ENCODE measurements at regions not wholly inside any gene's neighbourhood (a gene's known extent, or its start where the extent isn't known, plus 50 kb on each side); places are given as distances from the start of the nearest gene placed in this dataset.

GRCh38 chr2:138997346-138997745, 217.2 kb upstream of the NXPH2 start:
- no peak for DNase-seq

DNA sequence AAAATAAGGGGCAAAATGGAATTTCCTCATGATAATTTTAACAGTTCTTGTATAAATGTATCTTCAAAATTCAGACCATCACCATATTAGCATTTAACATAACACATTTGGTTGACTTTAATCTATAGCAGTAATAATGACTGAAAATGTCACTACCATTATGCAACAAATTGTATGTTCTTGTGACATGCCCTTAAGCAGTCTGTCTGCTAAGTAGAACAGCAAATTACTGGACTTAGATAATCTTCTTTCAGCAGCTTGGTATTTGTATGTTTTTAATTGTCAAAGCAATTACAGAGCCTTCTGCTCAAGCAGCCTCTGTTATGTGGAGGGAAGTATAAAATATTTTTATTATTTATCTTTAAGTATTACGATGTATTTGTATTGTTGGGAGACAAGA, 214.3 kb upstream of the NXPH2 start:
- DNase-seq: no peak

DNA sequence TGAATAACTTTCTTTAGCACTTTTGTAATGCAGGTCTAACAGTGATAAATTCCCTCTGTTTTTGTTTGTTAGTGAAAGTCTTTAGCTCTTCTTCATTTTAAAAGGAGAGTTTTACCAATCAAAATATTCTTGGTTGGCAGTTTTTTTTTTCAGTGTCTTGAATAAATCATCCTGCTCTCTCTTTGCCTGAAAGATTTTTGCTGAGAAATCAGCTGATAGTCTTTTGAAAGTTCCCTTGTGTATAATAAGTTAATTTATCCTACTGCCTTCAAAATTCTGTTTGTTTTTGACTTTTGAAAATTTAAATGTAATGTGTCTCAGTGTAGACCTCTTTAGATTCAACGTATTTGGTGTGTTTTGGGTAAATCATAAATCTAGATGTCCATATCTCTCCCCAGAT, 205.7 kb upstream of the NXPH2 start:
- no peak for DNase-seq

DNA sequence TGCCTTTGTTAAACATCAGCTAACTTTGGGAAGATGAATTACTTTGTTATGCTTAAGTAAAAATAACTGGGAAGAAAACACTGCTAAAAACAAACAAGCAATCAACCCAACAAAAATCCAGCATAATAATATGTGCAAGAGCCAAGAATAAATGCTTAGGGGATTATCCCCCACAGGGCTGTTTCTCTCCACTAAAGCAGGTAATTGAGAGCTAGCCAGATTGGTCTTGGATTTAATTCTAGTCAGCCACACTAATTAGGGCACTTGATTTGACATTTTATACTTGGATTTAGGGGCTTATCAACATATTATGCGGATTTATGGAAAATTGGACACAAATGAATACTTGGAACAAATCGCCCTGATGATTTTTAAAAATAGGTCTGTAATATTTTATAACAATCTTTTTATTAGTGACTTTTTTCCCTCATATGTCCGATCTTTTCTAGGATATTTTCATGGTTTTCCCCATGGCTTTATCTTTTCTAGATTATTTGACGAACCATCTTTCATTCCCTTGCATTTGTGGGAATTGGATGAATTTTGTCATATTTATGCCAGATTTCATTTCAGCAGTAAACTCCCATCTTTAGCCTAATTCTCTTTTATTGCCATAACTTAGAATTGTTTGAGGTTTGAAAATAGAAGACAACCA, 199.1 kb upstream of the NXPH2 start:
- no peak for DNase-seq

GRCh38 chr2:138974651-138975050, 194.5 kb upstream of the NXPH2 start:
- no peak for DNase-seq

GRCh38 chr2:138964418-138964817, 184.2 kb upstream of the NXPH2 start:
- no peak for DNase-seq

GRCh38 chr2:138962686-138963085, 182.5 kb upstream of the NXPH2 start:
- DNase-seq: no peak

DNA sequence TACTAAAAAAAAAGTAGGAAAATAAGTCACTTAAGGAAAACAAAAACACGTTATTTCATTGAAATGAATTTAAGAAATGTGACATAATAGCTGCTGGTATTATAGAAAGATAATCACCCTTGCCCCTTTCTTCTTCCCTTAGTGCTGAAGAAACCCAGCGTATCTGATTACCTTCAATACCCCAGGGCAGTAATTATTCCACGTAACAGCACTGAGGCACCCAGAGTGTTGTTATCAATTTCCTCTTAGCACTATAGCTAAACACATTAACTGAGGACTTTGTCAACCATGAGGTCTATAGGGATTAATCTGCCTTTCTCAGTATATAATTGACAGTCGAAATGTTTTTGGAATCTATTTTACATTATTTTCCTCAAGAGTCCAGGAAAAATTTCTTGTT, 180.0 kb upstream of the NXPH2 start:
- no peak for DNase-seq

DNA sequence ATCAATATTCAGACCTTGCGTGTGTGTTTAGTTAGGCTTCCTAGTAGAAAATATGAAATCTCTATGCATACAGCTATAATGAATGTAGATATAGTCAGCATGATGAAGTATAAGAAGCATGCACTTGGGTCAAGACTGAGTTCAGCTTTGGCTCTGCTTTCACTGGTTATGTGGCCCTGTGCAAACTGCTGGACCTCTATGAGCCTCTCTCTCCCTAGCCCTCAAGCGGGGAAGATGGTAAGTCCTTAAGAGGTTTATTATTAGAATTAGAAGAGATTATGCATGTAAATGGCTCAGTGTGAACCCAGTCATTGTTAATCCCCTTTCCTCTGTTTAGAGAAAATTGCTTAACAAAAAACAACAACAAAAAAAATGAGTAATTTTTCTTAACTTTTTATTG, 178.8 kb upstream of the NXPH2 start:
- DNase-seq: no peak

DNA sequence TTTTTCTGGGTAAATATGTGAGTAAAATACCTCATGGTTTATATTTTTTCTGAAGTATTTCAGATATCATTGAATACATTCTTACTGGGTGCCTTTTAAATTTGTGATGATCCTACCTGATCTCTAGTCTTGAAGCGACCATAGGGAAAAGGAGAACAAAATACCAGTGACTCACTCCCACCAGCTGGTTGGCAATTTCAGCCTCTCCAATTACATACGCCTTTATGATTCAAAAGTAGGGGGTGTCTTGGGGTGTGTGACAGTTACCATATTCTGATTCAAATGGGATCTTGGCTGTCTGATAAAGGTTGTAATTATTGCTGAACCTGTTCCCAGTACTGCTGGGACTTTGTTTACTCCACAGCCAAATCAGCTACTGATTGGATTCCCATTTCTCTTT, 175.9 kb upstream of the NXPH2 start:
- DNase-seq: no peak

- DNase-seq: no peak
These were observed 170.3 kb upstream of the NXPH2 start for GRCh38 chr2:138950486-138950885.

DNA sequence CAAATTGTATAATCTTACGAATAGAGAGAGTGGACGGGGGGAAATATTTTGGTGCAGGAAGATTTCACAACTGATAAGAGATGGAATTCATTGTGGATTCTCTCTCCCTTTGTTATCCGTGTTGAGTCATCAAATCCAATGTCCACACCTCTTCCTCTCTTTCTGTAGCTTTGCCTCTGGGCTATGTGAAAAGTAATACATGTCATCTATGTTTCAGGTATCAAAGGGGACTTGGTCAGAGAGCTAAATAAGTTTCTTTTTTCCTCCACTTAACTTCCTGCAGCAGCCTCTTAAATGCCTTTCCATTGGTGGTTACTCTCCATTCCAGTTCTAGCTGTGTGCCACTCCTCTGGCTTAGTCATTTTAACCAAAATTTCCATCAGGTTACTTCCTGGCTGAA, 169.3 kb upstream of the NXPH2 start:
- DNase-seq: no peak

GRCh38 chr2:138948070-138948539, 167.9 kb upstream of the NXPH2 start:
- DNase-seq: no peak

- no peak for DNase-seq
These were observed 163.3 kb upstream of the NXPH2 start for GRCh38 chr2:138943470-138943869.

GRCh38 chr2:138942466-138942865, 162.3 kb upstream of the NXPH2 start:
- DNase-seq: no peak

GRCh38 chr2:138931284-138932256, 151.4 kb upstream of the NXPH2 start:
- DNase-seq: no peak

- DNase-seq: no peak
These were observed 150.4 kb upstream of the NXPH2 start for GRCh38 chr2:138930571-138930970.

DNA sequence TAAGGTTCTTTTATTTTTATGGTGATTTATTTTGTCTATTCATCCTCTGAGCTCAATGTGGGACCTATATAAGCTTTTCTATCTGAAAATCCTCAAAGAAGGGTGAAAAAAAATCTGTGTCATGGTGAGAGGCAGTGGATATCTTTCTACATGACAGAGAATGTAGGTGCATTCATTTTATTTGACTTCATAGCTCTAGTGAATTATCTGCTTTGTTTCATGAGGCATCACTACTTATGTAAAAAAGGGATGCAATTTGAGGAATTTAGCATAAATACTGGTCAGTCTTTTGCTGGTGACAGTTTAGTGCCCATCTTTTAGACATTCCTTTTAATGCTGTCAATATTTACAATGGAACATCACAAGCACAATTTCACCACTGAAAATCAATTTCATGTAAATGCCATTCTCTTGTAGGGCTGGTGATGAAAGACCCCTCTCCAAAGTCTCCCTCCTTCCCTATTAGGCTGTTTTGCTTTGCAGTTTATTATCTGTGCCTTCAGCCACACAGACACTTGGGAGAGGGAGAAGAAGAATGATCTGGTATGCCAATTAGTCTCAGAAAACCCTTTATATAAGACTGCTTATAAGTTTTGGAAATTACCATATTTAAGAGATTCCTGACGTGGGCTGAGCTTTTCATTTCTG, 148.3 kb upstream of the NXPH2 start:
- no peak for DNase-seq

DNA sequence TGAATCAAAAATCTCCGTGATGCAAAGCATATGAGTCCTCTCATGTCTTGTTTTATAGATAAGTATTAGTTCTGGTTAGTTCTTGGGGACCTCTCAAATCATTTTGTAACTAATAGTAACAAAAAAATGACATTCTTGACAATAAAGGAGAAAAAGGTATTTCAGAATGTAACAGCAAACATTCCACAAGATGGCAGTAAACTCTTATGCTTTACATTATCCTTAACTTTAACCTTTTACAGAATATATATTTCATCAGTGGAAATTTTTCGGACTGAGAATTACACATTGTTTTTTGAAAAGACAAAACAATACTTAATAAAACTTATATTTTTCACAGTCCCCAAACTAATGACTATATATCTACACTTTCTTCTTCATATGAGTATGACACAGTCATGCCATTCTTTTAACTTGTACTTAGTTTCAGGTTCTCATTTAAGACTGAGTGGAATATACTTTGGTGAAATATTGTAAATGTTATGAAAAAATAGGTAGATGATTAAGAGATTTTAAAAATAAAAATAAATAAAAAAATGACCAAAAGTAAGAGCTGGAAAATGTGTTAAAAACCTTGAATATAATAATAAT, 142.9 kb upstream of the NXPH2 start:
- DNase-seq: no peak

DNA sequence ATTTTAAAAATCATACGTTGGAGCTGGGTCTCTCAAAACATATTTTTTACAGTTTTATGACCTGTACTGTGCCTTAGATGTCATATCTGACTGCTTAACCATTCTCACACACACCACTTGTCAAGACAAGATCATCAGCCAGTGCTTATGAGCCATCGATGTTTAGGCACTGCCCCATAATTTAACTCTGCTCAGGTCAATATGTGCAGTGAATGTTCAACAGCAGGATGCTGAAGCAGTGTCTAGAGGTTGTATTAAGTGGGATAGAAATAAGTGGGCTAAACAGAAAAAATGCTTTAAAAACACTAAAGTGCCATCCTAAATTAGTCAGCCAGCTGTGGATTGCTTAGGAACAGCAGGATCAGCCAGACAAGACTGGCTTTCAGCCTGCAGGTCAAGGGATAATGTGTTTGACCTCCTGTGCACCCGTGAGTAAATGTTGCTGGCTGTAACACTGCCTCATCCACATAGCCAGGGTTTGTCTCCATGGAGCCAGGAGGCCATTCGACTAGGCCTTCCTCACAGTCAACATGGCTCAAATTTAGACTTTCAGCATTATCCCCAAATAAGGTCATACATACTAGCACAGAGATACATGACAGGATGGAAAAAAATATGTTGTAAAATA, 139.0 kb upstream of the NXPH2 start:
- no peak for DNase-seq

GRCh38 chr2:138910427-138910826, 130.2 kb upstream of the NXPH2 start:
- DNase-seq: no peak

- no peak for DNase-seq
These were observed 126.4 kb upstream of the NXPH2 start for GRCh38 chr2:138906549-138906948.
